Brain pericyte (primary cell): ENCODE measurements at regions not wholly inside any gene's neighbourhood (a gene's known extent, or its start where the extent isn't known, plus 50 kb on each side); places are given as distances from the start of the nearest gene placed in this dataset.

Source experiments
- DNase-seq: peaks from one replicate; pipeline ENCODE4 v3.0.0-alpha.2; 2012; ENCODE audit warnings: low read depth, low spot score

- no peak for DNase-seq
Observed at GRCh38 chr2:104690255-104690984, 163.5 kb upstream of the POU3F3 start.

DNA sequence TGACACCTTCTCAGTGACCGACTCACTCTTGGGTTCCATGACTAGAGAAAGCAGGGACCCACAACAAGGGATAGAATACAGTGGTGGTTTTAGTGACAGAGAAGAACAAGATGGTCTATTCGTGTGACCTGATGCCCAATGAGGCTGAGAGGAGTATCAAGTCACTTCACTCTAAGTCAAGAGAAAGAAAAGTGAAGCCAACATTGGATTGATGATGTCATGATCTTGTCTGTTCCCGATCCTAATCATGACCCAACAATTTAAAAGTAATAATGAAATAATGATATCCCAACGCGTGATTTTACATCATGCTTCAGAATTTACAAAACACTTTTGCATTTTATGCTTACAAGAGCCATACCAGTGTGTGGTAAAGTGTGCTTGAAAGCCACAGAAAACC lies 155.6 kb upstream of the POU3F3 start:
- DNase-seq: no peak

- no peak for DNase-seq
Observed at GRCh38 chr2:104701411-104701911, 152.5 kb upstream of the POU3F3 start.

- no peak for DNase-seq
Observed at GRCh38 chr2:104702031-104702850, 151.7 kb upstream of the POU3F3 start.

DNA sequence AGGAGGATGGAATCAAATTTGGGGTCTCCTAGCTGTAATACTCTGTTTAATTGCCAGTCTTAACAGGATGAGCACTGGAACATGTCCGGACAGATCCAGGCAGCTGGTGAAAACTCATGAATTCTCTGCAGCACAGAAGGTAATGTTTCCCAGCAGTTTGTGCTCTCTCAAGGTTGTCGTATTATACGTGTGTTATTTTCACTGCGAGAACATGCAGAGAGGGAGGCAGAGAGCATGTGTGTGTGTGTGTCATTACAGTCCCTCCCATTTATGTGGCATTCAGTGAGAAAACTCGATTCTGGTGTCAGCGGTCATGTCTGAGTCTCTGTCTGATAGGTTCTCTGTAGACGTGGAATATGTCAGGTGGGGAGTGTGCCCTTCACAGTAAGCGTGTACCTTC lies 150.2 kb upstream of the POU3F3 start:
- no peak for DNase-seq

DNA sequence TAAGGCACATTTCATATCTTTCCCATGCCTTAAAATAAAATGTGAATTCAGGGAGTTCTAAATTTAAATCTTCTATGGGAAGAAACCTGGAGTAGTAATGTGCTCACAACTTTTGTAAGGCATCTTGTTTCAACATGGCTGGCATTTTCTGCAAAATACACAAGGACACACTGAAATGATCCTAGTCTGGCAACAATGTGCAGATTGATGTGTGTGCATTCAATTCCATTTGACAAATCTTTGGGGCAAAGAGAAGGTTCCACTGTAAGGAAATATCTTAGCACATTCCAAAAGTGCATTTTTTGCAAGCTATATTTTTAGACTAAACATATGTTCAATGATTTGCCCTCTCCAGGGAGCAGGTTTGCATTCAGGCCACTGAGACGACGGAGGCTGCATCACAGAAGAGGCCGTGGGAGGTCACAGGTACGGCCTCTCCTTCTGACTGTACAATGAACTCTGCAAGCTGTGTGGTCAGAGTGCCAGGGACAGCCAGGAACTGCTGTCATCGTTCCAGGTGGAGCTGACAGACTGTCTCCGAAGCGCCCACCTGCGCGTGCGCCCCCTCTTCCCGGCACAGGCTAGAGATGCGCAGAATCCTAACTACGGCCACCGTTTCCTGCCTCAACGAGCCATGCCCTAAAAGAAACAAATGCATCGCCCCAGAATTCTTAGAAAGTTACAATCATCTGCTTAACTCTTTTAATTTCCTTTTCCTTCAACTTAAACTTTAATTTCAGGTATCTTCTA lies 149.2 kb upstream of the POU3F3 start:
- no peak for DNase-seq

DNA sequence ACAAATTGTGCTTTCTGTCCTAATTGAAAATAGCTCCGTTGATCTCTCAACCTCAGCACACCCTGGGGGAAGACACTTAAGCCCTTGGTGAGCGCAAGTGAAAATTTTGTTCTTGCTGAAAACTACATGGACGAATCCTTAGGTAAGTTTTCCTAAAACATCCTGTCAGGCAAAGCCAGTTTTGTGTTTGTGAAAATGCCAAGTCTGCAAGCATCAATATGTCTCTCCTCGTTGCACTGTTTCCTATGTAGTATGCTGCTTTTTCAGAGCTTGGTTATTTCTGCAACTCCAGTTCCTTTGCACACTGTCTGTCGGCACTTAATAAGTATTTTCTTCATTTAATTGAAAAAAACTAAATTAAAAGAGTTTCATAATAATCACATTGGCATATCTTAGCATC lies 146.9 kb upstream of the POU3F3 start:
- no peak for DNase-seq

DNA sequence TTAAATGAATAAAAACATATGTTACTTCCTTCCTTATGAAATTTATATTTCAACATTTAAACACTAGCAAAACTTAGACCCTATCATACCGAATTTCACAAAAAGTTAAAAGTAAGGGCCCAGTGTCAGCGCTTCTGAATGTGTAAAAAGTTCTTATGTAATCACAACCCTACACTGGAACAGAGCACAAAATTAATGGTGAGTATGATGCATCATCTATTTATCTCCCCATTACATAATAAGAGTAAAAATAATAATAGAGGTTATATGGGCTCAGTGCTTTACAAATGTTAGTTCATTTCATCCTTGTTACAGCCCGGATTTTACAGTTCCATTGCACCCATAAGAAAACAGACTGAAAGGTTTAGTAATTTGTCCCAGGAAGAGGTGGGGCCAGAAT lies 144.9 kb upstream of the POU3F3 start:
- no peak for DNase-seq

DNA sequence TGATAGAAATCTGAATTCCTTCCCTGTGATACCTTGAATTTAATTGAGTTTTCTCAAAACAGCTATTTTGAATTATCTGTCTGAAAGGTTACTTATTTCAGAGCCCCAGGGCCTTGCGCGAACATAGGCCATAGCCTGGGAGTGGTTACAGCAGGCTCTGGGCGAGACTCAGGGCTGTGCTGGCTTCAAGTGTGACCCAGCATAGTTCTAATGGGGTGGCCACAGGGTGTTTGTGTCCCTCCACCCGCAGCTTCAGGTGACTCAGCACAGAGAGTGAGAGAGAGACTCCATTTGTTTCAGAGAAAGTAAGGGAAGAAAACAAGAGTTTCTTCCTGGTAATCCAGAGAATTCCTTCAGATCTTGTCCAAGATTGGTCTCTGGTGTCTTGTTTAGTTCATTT lies 137.9 kb upstream of the POU3F3 start:
- DNase-seq: no peak

DNA sequence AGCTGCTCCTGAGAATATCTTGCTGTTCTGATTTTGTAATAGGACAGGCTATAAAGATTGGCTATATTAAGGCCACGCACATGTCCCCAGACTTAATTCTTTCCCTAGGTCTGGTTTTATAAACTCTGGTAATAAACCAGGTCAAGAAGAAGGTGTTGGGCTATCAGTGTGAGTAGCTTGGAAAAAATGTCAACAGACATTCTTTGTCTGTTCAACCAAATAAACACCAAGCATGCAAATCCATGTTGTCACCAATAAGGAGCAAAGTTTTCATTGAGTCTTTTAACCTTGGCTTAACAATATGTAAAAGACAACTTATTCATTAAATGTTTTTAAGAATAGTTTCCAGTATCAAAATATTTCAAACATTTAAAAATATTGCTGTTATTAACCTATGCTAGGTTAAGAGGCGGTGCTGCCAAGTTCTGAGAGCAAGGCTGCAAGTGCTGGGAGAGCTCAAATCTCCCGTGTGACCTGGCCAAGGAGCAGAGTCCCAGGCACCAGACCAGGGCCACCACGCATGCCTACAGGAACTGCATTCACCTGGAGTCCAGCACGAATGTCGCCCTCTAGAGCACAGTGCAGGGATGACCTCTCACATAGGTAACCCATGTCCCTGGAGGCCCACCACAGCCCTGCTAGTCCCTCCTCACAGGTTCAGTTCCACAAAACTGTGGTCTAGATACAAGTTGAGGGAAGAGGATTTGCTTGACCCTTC lies 120.5 kb upstream of the POU3F3 start:
- no peak for DNase-seq

GRCh38 chr2:104734937-104735586 lies 118.9 kb upstream of the POU3F3 start:
- DNase-seq: no peak

DNA sequence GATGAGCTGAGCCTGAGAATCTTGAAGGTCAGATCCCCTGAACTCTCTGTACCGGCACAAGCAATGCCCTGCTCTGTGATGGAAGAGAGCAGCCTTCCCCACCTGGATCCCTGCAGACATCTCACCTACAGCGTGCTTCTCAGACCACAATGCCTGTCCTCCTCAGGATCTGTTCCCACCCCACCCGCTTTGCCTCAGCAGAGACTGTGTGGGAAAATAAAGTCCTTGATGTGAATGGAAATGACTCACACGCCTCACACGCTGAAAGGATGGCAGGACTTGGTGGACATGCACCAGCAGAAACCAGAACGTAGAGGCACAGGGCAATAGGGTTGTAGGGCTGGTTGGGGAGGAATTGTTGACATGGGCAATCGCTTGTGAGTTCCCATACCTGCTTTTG lies 117.9 kb upstream of the POU3F3 start:
- no peak for DNase-seq

DNA sequence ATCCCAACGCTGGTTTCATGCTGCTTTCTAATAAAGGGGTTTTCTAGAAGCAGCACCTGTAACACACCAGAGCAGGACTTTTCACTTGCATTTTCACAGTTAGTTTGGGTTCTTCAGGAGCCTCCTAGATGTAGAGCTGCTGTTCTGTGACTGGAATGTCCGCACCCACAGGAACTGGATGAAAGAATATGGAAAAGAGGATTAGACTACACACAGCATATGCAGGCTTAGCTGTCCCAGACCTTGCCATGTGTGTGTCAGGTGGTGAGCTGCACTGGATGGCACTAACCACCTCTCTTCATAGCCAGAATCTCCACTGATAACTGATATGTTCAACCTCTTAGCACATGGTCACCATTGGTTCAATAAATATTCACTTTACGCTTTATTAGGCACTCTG lies 112.1 kb upstream of the POU3F3 start:
- no peak for DNase-seq

- no peak for DNase-seq
Observed at GRCh38 chr2:104744537-104744936, 109.4 kb upstream of the POU3F3 start.

- DNase-seq: no peak
Observed at GRCh38 chr2:104745846-104746245, 108.1 kb upstream of the POU3F3 start.

DNA sequence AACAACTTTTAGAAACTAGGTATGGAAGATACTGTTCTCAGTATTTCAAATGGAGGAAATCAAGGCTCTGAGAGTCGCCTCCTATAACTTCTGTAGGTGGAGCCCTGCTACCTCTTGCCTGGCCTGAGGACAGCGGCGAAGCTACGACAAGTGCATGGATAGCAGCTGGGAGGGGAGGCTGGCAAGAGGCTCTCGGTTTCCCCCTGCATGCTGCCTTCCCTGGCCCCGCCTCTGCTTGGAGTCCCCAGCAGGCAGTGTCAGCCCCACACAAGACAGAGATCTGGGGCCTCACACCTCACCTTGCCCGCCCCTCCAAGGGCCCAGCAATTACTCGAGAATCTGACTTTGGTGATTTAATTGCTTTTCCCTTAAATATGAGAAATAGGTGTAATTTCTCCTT lies 107.6 kb upstream of the POU3F3 start:
- no peak for DNase-seq

- no peak for DNase-seq
Observed at GRCh38 chr2:104746858-104747257, 107.1 kb upstream of the POU3F3 start.

- DNase-seq: no peak
Observed at GRCh38 chr2:104749856-104750460, 104.0 kb upstream of the POU3F3 start.

DNA sequence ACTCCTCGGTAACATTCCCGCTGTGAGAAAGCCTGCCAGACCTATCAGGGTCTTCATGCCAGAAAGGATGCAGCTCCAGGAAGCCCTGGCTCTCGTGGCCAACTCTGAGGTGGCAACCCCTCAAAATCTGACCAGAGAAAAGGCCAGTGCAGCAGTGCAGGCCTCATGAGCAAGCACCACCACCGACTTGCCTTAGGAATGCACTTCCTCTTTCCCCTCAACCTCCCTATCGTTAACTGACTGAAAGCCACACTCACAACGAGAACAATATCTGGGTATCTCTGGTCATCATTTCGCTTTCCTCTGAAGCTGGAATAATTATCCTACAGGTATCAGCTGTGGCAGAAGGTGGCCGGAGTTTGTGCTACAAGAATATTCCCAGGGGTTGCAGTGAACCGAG lies 101.4 kb upstream of the POU3F3 start:
- DNase-seq: no peak

DNA sequence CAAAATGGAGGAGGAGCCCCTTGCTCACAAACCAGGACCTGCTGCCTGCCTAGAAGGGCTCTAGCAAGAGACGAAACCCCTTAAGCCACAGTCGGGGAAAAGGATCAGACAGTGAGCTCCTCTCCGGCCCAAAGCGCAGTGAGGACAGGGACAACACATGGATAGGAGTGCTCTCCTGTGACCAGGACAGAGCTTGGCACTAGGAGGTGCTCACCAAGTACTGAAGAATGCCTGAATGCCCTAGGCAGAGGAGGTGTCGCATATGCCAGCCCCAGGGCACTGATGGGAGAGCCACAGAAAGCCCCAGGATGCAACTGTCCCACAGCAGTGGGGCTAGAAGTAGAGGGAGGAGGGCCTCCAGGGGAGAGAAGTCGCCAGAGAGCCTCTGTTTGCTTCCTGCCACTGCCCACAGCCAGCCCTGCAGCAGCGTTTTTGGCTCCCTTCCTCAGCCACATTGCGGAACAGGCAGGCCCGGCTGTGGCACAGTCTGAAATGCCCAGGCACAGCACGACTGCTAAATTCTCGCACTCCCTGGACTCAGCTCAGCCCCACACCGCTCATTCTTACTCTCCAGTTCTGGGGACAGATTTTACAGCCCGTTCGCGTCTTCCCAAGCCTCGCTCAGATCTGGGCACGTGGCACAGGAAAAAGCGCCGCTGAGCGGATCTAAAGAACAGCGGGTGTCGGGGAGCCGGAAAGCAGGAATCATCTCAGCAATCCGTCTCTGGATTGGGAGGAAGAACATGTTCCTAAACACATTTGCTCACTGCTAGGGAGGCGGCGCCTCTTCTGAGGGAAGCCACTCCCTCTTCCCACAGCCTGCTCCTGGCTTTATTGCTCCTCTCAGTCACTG lies 98.7 kb upstream of the POU3F3 start:
- no peak for DNase-seq
